Esophagus muscularis mucosa (tissue), 3 donors: ENCODE measurements at regions not wholly inside any gene's neighbourhood (a gene's known extent, or its start where the extent isn't known, plus 50 kb on each side); places are given as distances from the start of the nearest gene placed in this dataset.

Experiments used
- CTCF ChIP-seq, 3 experiments: fragments of 200-600 bp in 2 of 3; fragments of 450-650 bp in 1 of 3; sonication (generic) in 2 of 3; IDR thresholded peaks; one replicate each; pipeline ENCODE4 v1.5.1; 2017 to 2019; ENCODE audit warnings: antibody characterized with exemption in 3 of 3, mild to moderate bottlenecking in 2 of 3, moderate library complexity in 1 of 3
- POLR2A ChIP-seq: fragments of 450-650 bp; IDR thresholded peaks from one replicate; pipeline ENCODE4 v1.6.1; 2017; ENCODE audit warnings: antibody characterized with exemption, moderate library complexity, mild to moderate bottlenecking, low read depth

GRCh38 chr20:60420676-60421229 is 462.5 kb downstream of the CDH26 start:
- TF ChIP-seq CTCF (IDR thresholded peaks at IDR 0.05), result no peak
- no peak for TF ChIP-seq POLR2A
